GM21529 (cell line): ENCODE measurements at regions not wholly inside any gene's neighbourhood (a gene's known extent, or its start where the extent isn't known, plus 50 kb on each side); places are given as distances from the start of the nearest gene placed in this dataset.

Experiments used
- ATAC-seq: cut with Tn5 transposase; IDR thresholded peaks from one replicate; pipeline ENCODE4 v1.9.1; 2021; ENCODE audit not compliant: unreplicated experiment

DNA sequence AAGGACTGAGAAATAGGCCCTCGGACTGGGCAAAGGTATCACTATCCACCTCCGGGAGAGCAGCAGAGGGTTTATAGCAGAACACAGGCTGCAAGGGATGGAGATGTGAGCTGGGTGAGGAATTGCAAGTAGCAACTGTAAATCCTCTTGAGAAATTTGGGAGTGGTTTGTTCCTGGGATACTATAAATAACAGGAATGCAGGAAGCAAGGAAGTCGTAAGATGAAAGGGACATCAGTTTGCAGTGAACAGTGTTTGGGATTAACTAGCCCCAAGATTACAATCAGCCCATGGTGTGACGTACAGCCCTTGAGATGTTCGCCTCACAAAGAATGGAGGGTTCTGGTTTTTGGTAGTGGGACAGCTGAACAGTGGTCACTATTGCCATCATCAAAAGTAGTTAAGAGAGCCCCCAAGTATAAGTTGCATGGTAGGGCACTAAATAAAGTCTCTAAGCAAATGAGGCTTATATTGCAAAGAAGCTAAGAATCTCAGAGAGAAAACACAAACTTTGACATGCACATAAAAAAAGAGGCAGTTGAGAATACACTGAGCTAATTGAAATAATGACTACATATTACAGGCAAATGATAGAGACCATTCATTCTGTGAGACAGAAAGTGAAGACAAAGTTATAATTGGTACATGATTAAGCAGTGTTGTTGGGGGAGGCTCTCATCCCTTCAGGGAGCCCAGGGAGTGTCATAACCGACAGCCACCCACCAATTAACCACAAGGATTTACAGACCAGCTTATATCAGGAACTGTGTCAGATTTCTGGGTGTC is 362.5 kb upstream of the ACVR2A start:
- no peak for ATAC-seq

DNA sequence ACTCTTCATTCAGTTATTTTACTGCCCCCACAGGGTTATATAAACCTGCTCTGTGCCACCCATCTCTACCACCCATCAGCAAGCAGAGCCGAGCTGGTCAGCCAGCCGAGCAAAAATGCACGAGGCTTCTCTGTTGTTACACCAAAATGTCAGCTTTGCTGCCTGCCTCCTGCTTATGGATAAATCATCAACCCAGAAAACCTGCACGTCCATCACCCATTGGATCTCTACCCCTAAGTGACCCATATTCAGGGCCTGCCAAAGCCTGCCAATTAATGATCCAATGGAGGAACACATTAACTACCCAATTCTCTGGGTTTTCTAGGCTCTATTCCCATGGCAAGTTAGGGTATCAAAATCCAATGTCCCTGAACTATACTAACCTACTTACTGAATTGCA is 365.5 kb upstream of the ACVR2A start:
- ATAC-seq, result no peak

DNA sequence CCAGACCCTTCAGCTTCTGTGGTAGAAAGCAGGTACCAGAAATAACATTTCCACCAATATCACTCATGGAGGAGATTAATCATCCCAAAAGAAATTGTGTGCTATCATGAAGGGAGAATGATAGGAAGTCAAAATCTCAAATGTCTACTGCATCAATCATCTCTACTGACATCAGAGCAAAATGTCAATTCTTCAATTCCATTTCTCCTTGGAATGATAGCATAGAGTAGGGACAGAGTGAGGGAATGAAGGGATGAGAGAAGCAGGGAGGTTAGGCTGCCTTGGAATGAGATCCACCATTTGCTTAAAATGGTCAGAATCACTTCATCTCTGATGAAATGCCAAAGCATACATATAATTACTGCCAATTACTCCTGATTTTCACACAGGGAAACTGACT is 371.8 kb upstream of the ACVR2A start:
- no peak for ATAC-seq

GRCh38 chr2:147471126-147471525 is 373.7 kb upstream of the ACVR2A start:
- no peak for ATAC-seq

- no peak for ATAC-seq
Measured at GRCh38 chr2:147469471-147469870, 375.4 kb upstream of the ACVR2A start.

GRCh38 chr2:147468963-147469362 is 375.9 kb upstream of the ACVR2A start:
- ATAC-seq, result no peak

- ATAC-seq, result no peak
Measured at GRCh38 chr2:147468349-147468748, 376.5 kb upstream of the ACVR2A start.

DNA sequence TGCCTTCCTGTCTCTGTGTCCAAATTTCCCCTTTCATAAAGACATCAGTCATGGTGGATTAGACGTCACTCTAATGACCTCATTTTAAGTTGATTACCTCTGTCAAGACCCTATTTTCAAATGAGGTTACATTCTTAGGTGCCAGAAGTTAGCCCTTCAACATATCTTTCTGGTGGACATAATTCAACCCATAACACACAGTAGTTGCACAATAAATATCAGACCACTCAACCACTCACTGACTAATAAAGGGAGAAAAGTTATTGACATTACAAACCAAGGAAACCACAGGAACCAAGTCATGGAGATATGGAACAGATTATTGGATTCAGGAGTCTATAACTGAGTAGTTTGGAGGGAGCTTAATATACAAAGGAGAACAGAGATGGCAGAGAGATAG is 377.4 kb upstream of the ACVR2A start:
- no peak for ATAC-seq

- ATAC-seq, result no peak
Measured at GRCh38 chr2:147464737-147465357, 380.0 kb upstream of the ACVR2A start.

- ATAC-seq, result peak; percentile 94
Measured at GRCh38 chr2:147463881-147464520, 380.8 kb upstream of the ACVR2A start.

GRCh38 chr2:147460155-147460554 is 384.7 kb upstream of the ACVR2A start:
- ATAC-seq, result no peak

GRCh38 chr2:147456779-147457178 is 388.1 kb upstream of the ACVR2A start:
- ATAC-seq, result no peak

DNA sequence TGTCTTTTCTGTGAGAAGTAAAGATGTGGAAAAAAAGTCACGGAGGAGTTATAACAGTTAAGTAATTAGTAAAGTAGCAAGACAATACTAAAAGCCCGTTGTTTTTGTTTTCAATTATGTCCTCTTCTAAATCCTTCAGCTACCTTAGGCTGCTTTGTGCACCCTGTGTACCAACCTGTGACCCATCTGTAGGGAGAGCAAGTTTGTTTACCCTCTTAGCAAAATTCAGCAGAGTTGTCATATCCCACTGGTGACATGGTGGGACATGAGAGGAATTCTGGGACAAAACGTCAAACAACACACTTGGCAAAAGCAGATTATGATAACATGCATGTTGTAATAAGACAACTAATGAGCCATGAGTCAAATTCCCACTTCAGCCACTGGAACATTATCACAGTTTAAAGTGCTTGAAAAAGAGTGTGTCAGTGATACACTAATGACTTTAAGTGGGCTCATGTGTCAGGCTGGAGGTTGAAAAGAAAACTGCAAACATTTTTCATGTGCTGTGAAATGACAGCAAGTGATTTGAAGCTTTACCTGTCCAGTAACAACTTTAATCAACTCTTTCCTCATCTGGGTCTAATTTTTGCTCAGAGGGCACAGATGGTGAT is 392.8 kb upstream of the ACVR2A start:
- ATAC-seq, result no peak

GRCh38 chr2:147450661-147451510 is 393.9 kb upstream of the ACVR2A start:
- no peak for ATAC-seq

DNA sequence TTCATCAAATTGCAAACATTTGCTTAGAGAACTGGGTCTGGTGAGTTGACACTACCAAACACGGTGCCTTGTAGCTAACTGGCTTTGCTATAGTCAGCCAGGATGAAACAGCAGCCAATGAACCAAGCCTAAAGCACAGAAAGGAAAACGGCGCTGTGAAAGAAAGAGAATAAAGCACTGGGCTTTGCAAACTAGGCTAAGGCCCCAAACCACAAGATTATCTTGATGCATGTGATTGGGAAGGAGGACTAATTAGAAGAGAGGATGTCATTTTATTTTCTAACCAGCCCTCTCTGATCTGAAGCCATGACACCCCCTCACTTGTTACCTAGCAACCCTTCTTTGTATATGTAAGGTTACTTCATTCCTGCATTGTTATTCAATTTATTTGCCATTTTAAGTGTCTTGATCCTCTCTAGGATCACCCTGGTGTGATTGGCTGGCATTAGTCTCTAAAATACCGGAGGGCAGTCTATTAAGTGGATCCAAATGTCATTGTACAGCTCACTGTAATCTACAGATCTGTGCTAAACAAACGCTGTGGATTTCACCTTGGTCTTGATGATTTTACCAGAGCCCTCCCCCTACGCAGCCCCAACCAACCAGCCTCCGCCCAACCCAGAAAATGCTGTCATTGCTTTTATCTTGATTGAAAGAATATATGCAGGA is 395.4 kb upstream of the ACVR2A start:
- ATAC-seq, result no peak

GRCh38 chr2:147442816-147443215 is 402.0 kb upstream of the ACVR2A start:
- no peak for ATAC-seq

DNA sequence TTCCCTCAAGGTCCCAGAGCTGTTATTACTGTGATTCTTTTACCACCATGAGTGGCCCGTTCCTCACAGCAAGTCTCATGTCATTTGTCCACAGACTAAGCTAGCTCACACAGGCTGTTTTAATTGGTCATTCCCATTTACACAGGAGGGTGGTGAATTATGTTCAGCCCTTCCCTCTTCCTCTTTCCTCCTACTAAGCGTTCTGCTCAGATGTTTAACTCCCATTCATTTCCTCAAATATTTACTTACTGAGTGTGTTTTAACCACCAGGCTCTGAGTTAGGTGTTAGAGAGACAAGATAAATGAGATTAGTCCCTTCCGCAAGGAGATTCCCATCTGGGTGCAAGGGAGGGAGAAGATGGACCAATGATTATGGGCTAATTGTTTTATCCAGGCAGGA is 403.6 kb upstream of the ACVR2A start:
- no peak for ATAC-seq

DNA sequence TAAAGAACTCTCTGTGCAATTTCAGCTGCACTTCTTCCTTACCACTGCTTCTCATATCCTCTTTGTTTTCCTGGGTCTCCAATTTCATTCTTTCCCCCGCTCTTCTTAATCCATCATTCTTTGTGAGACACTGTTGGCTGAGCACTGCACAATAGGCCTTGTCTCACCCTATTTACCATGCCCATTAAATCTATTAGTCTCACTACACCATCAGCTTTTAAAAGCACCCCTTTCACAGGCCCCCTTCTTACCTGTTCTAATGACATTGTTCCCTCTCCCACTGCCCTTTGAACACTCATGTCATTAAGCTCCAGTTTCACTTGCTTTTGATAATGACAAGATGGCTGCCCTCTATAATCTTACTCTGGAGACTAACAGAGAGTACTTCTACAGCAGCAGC is 404.1 kb upstream of the ACVR2A start:
- ATAC-seq, result no peak

GRCh38 chr2:147439986-147440385 is 404.8 kb upstream of the ACVR2A start:
- ATAC-seq, result no peak

DNA sequence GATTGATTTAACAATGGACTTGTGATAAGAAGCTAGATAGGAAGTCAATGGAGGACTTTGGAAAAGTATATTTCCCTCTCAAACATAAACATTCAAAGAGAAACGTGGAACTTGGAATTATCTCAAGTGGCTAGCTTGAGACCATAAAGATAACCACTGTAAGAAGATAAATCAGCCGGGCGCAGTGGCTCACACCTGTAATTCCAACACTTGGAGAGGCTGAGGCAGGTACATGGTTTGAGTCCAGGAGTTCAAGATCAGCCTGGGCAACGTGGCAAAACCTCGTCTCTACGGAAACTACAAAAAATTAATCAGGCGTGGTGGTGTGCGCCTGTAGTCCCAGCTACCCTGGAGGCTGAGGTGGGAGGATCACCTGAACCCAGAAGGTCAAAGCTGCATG is 405.9 kb upstream of the ACVR2A start:
- ATAC-seq, result no peak
